Epidermal melanocyte (primary cell): ENCODE measurements at regions not wholly inside any gene's neighbourhood (a gene's known extent, or its start where the extent isn't known, plus 50 kb on each side); places are given as distances from the start of the nearest gene placed in this dataset.

Experiments
- DNase-seq: peaks from one replicate; pipeline ENCODE4 v3.0.0; 2011; ENCODE audit warnings: low spot score; ENCODE audit not compliant: insufficient read length

- DNase-seq = no peak
These were observed 528.3 kb upstream of the ATXN8OS start for GRCh38 chr13:69579351-69579750.

- DNase-seq = no peak
These were observed 535.9 kb upstream of the ATXN8OS start for GRCh38 chr13:69571606-69572323.

- DNase-seq = no peak
These were observed 540.1 kb upstream of the ATXN8OS start for GRCh38 chr13:69567514-69567913.

- no peak for DNase-seq
These were observed 541.4 kb upstream of the ATXN8OS start for GRCh38 chr13:69566104-69566716.

DNA sequence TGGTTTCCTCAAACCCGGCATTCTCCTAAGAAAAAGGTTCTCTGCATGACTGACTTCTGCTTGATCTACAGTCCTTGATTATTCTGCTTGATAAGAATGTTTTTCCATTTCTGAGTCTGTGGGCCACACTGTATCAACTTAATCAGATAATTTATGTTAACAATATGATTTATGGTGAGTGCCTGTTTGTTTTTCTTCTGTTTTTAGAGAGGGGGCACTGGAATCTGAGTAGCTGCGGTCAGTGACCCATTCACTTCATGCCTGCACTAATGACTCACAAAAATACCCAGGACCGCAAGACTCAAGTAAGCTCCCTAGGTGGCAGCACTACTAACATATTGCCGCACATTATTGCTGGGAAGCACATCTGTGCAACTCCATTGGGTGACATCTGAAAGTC lies 542.3 kb upstream of the ATXN8OS start:
- DNase-seq = no peak

DNA sequence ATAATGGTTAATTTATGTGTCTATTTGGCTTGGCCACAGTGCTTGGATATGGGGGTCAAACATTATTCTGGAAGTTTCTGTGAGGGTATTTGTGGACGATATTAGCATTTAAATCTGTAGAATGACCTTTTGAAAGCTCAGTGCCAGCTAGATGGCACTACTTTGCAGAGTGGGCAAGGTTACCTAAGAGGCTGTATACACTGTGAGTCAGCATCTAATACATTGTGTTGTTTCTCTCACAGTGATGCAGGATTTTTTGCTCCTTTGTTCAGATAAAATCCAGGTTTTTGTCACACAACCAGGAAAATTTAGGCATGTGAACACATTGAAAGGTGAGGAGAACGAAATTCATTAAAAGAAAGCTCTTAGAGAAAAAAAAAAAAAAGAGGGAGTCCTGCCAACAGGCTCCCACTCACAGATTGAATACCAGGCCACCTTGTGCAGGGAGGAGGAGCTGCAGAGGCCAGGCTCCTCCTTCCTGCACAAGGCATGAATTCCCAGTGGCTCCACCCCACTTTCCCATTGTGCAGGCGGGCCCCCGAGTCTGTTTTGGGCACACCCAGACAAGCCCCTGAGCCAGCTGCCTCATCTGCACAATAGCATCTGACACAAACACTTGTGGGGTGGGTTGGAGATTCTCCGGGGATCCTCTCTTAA lies 551.0 kb upstream of the ATXN8OS start:
- DNase-seq = no peak

GRCh38 chr13:69553976-69554375 lies 553.6 kb upstream of the ATXN8OS start:
- no peak for DNase-seq

DNA sequence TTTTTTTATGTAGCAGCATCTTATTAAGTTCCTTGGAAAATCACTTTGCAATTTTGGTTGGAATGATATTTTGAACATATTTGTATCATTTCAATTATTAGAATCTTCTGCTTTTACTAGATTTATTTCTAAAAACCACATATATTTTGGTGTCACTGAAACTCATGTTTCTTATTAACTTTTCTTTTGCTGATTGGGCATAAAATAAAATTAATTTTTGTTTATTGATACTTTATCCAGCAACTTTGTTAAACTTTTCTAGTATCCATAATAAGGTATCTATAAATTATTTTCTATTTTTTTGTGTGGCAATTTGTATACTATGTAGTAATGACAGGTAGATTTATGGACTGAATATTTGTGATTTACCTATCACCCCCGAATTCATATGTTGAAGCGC lies 556.4 kb upstream of the ATXN8OS start:
- no peak for DNase-seq

GRCh38 chr13:69547780-69548179 lies 559.8 kb upstream of the ATXN8OS start:
- no peak for DNase-seq

DNA sequence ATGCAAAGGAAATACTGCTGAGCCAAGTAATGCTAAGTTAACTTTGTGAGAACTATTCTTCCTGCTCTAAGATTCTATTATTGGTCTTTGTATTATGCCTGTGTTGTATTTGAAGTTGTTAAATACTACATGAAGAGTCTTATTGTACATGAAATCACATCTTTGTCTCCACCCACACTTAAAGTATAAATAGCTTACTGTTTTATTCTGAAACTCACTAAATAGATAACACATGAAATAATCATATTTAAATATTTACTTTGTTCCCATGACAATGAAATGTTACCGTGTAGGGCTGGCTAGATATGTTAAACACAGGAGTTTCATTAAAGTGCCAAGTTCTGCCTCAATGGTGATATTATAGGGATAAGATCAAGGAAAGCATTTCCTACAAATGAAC lies 562.1 kb upstream of the ATXN8OS start:
- no peak for DNase-seq

DNA sequence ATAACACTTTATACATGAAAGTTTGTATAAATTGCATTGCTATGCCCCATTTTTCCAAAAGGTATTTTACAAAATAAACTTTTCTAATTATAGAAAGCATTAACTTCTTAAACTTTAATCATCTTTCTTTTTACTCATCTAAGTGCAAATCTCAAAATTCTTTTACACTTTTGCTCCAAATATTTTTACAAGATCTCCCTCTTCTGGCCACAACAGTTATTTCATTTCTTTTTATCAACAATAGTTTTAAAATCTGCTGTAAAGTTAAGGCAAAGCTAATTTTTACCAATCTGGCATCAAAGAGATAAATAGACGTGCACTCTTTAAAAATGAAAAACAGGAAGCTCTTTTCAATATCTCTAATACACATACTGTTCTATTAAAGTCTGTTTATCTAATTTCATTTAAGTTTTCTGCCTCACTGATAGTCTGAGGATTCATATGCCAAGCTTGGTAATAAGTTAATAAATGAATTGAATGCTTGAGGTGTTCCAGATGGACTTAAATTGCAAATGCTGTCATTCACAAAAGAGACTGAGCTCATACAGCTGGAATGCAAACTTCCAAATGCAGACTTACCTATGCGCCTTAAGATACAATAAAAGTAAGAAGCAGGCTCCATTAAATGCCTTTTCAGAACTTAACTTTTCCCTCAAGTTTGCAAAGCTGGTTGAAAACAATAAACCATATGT lies 583.0 kb upstream of the ATXN8OS start:
- no peak for DNase-seq

GRCh38 chr13:69496981-69497380 lies 610.6 kb upstream of the ATXN8OS start:
- no peak for DNase-seq

- DNase-seq = no peak
These were observed 612.5 kb upstream of the ATXN8OS start for GRCh38 chr13:69495096-69495495.

- no peak for DNase-seq
These were observed 620.0 kb upstream of the ATXN8OS start for GRCh38 chr13:69487576-69487975.

DNA sequence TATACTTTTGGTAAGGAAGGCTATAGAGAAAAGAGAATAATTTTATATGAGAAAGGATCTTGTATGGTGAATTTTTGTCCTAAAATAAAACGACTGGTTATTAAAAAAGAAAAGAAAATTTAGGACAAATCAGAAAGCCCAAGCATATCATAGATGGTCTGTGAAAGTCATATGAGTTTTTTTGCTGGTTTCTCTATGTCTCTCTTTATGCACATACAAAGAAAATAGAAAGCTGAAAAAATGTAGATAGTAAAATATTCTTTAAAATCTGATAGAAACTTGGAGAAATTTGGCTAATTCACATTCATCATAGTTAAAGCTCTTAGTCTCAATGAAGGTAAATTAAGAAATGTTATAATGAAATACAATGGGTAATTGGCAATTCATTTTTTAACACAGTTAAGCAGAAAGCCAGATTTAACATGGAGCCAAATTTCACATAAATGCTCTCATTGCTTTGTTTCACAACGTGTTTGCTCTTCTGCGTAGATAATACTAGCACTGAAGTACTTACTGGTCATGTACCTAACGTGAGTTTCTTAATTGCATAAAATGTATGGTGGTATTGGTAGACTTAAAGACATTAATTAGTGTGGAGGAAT lies 621.5 kb upstream of the ATXN8OS start:
- no peak for DNase-seq

- no peak for DNase-seq
These were observed 630.2 kb upstream of the ATXN8OS start for GRCh38 chr13:69477451-69477850.

- DNase-seq = no peak
These were observed 633.5 kb upstream of the ATXN8OS start for GRCh38 chr13:69474011-69474685.

GRCh38 chr13:69468624-69469023 lies 639.0 kb upstream of the ATXN8OS start:
- no peak for DNase-seq

GRCh38 chr13:69461397-69461796 lies 646.2 kb upstream of the ATXN8OS start:
- no peak for DNase-seq

DNA sequence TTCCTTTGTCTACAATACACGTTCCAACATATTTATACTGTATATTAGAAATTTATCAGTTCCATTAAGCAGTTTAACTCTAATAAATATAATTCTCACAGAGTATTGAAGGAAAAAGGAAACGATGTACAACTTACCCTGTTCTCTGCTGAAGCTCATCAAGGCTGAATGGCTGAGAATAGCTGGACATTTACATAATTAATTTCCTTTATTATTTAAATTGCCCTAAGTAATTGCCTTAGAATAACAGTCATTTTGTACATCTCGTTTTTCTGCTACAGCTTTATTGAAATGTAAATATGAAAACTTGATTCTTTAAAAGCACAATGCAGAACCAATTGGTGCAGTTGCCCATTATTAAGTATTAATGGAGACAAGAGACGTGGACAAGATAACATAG lies 648.3 kb upstream of the ATXN8OS start:
- no peak for DNase-seq

- DNase-seq = no peak
These were observed 649.6 kb upstream of the ATXN8OS start for GRCh38 chr13:69458013-69458412.
